Activated CD8-positive, alpha-beta memory T cell treated with anti-CD3 and anti-CD28 coated beads, Interleukin-2, amount 50 U/mL, for 1 hour (primary cell): ENCODE measurements at regions not wholly inside any gene's neighbourhood (a gene's known extent, or its start where the extent isn't known, plus 50 kb on each side); places are given as distances from the start of the nearest gene placed in this dataset.
A peak's percentile ranks its signal among the peaks of the same experiment; 100 is the strongest.
"Not testable (repeated sequence)": the region's sequence is repeated elsewhere in the genome, so short reads cannot be mapped to it uniquely, and the experiment has no call there.

Experiments used
- DNase-seq: peaks from one replicate; pipeline ENCODE4 v3.0.0-alpha.2; 2020; ENCODE audit errors: extremely low read depth

- DNase-seq, result no peak
Measured at GRCh38 chr2:172287190-172287589, 140.2 kb upstream of the ITGA6 start.

GRCh38 chr2:172287605-172288315, 139.6 kb upstream of the ITGA6 start:
- DNase-seq, result no peak

- DNase-seq, result peak; percentile 14
Measured at GRCh38 chr2:172288603-172289002, 138.8 kb upstream of the ITGA6 start.

- no peak for DNase-seq
Measured at GRCh38 chr2:172293952-172294351, 133.4 kb upstream of the ITGA6 start.

DNA sequence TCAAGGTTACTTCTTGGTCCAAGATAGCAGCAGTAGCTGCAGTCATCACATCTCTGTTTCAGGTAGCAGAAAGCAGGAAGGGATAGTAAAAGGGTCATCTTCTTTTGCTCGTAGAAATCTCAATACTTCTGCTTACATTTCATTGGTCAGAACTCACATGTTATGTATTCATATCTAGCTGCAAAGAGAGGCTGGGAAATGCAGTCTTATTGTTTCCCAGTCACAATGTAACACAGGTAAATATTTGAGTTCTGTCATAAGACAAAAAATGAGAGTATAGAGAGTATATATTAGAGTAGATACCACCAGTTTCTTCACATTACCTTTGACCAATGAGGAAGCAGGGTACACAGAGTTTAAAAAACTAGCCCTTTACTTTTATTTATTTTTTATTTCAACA, 132.4 kb upstream of the ITGA6 start:
- no peak for DNase-seq

DNA sequence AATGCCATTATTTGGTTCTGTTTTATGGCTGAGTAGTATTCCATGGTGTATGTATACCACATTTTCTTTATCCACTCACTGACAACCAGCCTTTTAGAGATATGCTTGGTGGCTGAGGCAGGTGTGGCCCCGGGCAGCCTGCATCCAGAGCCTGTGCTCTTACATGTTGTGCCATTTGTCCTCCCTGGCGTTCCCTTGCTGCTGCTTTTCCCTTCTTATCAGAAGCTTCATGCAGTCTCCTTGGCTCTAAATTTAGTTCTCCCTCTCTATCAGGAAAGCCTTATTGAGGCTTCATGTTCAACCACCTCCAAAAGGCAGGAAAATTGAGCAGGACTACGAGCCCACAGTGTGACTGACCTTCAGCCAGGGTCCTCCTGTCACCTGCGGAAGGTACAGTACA, 131.7 kb upstream of the ITGA6 start:
- no peak for DNase-seq

- DNase-seq, result no peak
Measured at GRCh38 chr2:172296267-172297046, 130.9 kb upstream of the ITGA6 start.

- DNase-seq, result no peak
Measured at GRCh38 chr2:172297531-172297930, 129.9 kb upstream of the ITGA6 start.

GRCh38 chr2:172297950-172298349, 129.4 kb upstream of the ITGA6 start:
- DNase-seq, result no peak

DNA sequence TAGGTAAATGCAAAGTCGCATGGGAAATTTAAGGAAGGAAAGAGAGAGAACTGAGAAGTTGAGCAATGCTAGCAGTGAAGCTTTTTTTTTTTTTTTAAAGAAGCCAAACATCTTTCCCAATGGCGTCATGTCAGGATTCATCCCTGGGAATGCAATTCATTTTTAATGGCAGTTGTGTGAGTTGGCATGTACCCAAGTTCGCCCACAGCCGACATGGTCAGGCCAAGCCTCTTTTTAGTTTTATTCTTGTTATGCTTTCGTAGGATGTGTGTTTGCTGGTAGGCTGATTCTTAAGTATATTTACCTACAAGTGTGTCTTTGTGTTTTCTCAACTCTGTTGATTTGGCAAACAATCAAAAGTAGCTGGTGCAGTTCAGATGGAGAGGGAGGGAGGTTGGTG, 127.6 kb upstream of the ITGA6 start:
- DNase-seq, result no peak

DNA sequence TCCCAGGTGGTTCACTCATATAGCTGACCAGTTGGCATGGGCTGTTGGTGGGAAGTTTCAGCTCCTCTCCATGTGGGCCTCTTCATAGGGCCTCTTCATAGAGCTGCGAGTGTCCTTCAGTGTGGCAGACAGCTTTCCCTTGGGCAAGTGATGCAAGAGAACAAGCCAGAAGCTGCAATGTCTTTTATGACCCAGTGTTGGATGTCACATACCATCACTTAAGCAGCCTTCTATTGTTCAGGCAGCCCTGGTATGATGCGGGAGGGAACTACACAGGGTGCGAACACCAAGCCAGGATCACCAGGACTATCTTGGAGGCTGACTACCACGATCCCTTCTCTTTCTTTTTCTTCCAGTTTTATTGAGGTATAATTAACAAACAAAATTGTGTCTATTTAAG, 126.5 kb upstream of the ITGA6 start:
- DNase-seq, result no peak

DNA sequence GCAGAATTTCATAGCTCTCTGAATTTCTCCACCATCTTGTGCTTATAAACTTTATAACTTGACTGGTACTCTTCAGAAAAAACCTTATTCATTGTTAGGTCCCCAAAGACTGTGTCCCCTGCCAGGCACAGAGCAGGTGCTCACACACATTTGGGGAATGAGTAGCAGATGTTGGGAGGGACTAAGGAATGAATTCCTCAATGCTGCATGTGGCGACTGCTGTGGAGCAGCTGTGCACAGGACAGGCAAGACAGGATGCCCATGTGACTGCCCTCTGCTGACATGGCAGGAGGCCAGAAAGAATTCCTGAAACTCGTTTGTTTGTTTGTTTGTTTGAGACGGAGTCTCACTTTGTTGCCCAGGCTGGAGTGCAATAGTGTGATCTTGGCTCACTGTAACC, 122.3 kb upstream of the ITGA6 start:
- no peak for DNase-seq

GRCh38 chr2:172307800-172308199, 119.6 kb upstream of the ITGA6 start:
- DNase-seq, result no peak

DNA sequence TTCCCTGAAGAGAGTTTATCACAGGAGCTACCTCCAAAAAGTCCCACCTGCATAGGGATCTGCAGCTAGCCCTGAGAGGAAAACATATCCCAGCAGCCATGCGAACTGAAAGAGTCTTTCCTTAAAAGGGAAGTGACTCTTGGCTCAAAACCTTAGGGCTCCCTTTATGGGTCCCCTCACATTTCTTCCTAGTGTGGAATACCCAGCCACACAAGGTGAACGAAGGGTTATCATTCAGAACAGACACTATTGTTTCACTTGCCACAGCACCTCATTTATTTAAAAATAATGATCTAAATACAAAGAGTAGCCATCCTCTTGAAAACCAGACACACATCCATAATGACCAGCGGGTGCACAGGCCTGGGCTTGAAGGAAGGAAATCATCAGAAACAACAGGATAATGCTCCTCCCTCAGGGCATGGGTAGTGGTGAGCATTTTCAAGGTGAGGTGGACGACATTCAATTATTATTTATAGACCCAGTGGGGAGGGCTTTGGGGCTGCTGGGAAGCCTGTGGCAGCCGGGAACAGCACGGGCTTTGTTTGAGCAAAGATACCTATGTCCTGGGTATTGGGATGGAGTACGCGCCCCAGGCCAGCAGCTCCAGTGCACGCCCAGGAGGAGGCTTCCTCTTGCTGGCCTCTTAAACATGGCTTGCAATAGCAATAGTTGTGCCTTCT, 119.0 kb upstream of the ITGA6 start:
- no peak for DNase-seq

GRCh38 chr2:172311921-172312345, 115.5 kb upstream of the ITGA6 start:
- DNase-seq, result no peak

- no peak for DNase-seq
Measured at GRCh38 chr2:172313715-172314341, 113.6 kb upstream of the ITGA6 start.

DNA sequence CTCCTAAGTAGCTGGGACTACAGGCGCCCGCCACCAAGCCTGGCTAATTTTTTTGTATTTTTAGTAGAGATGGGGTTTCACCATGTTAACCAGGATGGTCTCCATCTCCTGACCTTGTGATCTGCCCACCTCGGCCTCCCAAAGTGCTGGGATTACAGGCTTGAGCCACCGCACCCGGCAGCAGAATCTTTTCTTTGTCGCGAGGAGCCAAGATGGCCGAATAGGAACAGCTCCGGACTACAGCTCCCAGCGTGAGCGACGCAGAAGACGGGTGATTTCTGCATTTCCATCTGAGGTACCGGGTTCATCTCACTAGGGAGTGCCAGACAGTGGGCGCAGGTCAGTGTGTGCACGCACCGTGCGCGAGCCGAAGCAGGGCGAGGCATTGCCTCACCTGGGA, 112.3 kb upstream of the ITGA6 start:
- not testable (repeated sequence) for DNase-seq

GRCh38 chr2:172322049-172322448, 105.3 kb upstream of the ITGA6 start:
- no peak for DNase-seq

- no peak for DNase-seq
Measured at GRCh38 chr2:172323256-172323655, 104.1 kb upstream of the ITGA6 start.

GRCh38 chr2:172323861-172324597, 103.4 kb upstream of the ITGA6 start:
- no peak for DNase-seq

DNA sequence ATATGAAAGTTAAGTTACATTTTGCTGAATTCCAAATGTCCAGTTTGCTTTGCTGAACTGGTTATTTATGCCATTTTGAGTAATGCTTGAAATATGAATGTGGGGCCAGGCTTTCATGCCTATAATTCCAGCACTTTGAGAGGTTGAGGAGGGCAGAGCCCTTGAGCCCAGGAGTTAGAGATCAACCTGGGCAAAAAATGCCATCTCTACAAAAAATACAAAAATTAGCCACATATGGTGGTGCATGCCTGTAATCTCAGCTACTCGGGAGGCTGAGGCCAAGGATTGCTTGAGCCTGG, 101.2 kb upstream of the ITGA6 start:
- DNase-seq, result no peak
